ENCODE measurements at regions not wholly inside any gene's neighbourhood (a gene's known extent, or its start where the extent isn't known, plus 50 kb on each side); places are given as distances from the start of the nearest gene placed in this dataset.

DNA sequence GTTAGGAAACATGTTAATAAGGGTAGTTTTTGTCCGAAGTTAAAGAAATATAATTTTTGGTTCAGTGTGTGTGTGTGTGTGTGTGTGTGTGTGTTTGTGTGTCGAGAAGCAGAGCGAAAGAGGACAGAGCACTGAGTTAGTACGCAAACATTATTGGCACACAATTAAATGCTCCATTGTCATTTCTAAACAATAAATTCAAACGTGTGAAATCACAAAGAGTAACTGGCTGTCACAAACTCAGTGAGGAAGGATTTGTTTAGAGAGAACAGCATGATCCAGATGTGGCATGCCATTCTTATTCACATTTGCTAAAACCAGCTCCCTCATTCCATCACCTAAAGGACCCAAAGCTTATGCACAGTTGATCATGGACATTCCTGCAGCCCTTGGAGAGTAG lies 970.8 kb downstream of the DTWD2 start:
- DNase-seq: no peak

- DNase-seq: no peak
Observed at GRCh38 chr5:118016396-118016795, 972.0 kb downstream of the DTWD2 start.

GRCh38 chr5:118015511-118015910 lies 972.8 kb downstream of the DTWD2 start:
- no peak for DNase-seq

GRCh38 chr5:118009741-118010297 lies 978.5 kb downstream of the DTWD2 start:
- DNase-seq: no peak

- no peak for DNase-seq
Observed at GRCh38 chr5:118008779-118009178, 979.6 kb downstream of the DTWD2 start.

DNA sequence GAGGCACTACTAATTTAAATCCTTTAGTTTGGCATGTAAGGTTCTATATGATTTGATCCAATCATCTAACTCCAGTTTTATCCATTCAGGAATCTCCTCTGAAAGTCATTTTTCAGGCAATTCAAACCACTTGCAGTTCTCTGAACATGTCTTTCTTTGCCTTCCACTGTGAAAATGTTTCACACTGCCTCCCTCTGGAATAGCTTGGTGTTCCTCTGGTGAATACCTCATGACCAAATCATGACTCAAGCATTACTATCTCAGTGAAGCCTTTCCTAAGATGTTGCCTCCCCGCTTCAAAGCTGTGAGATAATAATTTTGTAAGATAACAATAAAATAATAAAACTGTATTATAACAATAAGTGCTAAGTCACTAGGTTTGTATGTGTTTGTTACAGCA lies 981.1 kb downstream of the DTWD2 start:
- no peak for DNase-seq

GRCh38 chr5:118006219-118006618 lies 982.1 kb downstream of the DTWD2 start:
- no peak for DNase-seq

- DNase-seq: no peak
Observed at GRCh38 chr5:117999939-118000549, 988.3 kb downstream of the DTWD2 start.

DNA sequence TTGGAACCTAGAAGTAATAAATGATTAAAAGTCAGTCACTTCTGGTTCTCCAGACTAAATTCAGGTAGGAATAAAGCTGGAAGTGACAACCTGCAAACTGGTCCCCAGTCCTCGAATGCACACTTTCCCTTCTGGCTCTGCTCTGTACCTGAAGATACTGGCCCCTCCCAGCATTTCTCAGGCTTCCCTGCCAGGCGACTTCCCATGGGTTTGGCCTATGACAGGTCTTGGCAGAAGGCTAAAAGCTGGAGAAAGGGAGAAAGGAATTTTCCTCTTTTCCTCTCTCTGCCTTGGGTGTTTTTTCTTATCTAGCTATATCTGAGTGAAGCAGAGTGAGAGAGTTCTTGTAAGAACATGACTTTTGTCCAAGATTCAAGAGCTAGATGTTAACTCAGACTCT lies 1005.7 kb downstream of the DTWD2 start:
- no peak for DNase-seq

DNA sequence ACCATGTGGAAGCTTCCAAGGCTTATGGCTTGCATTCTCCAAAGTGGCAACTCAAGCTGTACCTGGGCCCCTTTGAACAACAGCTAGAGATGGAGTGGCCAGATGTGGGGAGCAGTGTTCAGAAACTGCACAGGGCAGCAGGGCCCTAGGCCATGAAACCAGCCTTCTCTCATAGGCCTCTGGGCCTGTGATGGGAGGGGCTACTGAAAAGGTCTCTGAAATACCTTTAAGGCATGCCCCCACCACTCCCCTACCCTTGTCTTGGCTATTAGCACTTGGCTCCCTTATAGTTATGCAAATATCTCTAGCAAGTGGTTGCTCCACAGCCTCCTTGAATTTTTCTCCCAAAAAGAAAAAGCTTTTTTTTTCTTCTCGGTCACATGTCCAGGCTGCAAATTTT lies 1014.6 kb downstream of the DTWD2 start:
- no peak for DNase-seq

DNA sequence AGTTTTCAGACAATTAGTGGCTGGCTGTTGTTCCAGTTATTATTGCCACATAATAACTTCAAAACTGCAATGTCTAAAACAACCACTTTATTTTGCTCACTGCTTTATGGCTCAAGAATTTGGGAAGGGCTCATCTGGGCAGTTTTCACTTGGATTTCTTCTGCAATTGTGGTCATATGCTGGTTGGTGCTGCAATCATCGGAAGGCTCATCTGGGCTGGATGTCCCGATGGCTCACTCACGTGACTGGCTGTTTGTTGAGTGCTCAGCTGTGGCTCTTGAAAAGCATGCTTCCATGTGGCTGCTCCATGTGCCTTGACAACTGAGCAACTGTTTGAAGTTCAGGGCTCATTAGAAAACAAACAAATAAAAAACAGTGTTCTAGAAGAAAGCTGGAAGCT lies 1032.5 kb downstream of the DTWD2 start:
- no peak for DNase-seq

DNA sequence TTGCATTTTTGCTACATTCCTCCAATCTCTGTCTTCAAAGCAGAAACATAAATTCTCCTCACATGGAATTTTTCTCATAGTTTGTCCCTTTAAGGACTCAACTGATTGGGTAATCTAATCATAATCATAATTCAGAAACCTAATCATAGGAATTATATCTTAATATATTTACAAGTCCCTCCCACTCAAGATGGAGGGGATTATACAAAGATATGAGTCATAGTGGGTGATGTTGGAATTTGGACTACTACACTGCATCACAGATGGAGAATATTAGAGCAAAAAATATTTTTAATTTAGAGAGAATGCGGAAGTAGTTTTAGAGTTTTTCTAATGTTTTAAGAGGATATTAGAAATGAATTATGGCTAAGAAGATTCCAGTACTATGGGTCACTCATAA lies 1034.0 kb downstream of the DTWD2 start:
- no peak for DNase-seq

- DNase-seq: no peak
Observed at GRCh38 chr5:117953272-117953671, 1035.1 kb downstream of the DTWD2 start.

- DNase-seq: no peak
Observed at GRCh38 chr5:117947836-117948235, 1040.5 kb downstream of the DTWD2 start.

- no peak for DNase-seq
Observed at GRCh38 chr5:117947121-117947520, 1041.2 kb downstream of the DTWD2 start.

DNA sequence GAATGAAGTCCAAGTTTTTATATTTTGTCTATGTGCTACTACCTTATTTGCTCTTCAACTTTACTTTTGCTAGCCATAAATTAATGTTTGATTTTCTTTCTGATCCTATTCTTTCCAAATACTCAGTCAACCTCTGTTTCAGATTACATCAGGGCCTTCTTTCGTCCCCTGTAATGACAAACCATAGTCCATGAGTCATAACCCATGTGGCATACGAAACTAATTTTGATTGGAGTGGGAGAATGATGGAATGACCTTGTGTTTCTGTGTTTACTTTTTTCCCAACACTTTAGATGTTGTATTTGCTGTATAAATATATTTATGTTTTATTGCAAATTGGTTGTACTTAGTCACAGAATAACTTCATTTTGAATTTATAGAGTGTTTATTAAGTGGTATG lies 1043.1 kb downstream of the DTWD2 start:
- no peak for DNase-seq

DNA sequence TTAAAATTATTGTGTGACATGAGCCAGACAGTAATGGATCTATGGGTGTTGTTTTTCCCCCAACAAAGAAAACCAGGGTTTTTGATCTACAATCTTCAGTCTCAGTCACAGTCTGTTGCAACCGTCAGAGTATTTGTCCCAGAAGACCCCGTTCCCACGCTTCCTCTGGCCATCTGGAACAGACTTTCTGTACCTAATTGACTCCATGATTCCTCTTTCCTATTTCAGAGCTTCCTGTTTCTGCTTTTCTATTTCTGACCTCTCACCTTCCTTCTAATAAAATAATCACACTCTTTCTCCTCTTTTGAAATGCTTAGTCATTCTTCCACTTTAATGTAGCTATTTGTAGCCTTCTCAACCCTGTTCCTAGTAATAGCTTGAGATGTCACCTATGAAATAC lies 1044.8 kb downstream of the DTWD2 start:
- DNase-seq: no peak

DNA sequence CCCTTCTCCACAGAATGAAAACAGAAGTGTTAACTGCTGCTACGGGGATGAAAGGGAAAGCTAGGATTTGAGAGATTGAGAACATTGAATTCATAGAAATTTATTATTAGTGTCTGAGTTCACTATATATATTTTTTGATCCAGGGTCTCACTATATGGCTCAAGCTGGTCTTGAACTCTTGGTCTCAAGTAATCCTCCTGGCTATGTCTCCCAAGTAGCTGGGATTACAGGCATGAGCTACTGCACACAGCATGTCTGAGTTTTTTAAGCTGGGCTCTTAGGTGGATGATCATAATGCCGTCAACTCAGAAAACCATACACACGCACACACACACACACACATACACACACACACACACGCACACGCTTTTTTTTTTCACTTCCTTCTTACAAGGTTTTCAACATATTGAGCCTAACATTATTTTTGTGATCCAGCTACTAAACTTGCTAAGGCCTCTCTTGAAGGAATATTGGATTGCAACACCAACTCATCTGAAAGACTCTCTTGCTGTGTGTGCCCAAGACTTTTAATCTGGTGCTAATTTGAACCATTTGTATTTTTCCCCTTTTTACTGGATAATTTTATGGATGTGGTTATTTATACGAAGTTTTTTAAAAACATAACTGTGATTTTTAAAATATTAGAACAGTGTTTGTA lies 1045.4 kb downstream of the DTWD2 start:
- no peak for DNase-seq

GRCh38 chr5:117893211-117893610 lies 1095.1 kb downstream of the DTWD2 start:
- no peak for DNase-seq

DNA sequence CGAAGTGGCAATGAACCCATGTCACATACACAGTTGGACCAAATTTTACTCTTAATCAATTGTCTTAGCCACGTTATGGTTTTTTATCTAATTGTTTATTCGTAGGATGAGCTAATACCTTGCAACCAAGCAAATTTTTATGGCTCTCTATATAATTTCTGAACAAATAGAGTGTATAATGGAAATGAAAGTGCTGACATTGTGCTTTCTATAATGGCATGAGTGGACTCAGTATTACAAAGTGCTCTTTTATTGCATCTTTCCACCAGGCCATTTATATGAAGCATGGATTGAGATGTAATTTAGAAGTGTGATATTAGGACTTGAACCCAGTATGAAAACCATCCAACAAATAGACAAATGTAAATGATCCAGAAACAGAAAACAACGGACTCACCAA lies 1096.0 kb downstream of the DTWD2 start:
- DNase-seq: no peak

DNA sequence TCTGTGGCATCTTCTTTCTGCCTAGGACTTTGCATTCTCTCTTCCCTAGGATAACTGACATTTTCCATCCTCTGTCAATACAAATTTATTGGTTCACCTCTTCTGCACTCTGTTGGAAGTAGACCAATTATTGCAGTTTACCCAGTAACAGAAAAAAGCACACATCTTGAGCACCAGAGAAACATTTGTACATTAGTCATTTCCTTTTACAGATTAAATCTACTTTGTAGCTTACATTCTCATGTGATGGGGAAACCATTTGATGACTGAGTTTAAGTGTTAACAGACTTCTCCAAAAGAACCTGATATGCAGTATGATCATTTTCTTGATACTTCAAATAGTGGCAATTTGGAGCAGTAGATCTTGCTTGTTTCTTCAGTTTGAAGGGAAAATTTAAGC lies 1098.8 kb downstream of the DTWD2 start:
- no peak for DNase-seq

GRCh38 chr5:117888688-117889087 lies 1099.7 kb downstream of the DTWD2 start:
- DNase-seq: no peak

- no peak for DNase-seq
Observed at GRCh38 chr5:117881426-117882230, 1106.7 kb downstream of the DTWD2 start.

GRCh38 chr5:117880932-117881331 lies 1107.4 kb downstream of the DTWD2 start:
- no peak for DNase-seq
